ENCODE measurements at regions not wholly inside any gene's neighbourhood (a gene's known extent, or its start where the extent isn't known, plus 50 kb on each side); places are given as distances from the start of the nearest gene placed in this dataset.

DNA sequence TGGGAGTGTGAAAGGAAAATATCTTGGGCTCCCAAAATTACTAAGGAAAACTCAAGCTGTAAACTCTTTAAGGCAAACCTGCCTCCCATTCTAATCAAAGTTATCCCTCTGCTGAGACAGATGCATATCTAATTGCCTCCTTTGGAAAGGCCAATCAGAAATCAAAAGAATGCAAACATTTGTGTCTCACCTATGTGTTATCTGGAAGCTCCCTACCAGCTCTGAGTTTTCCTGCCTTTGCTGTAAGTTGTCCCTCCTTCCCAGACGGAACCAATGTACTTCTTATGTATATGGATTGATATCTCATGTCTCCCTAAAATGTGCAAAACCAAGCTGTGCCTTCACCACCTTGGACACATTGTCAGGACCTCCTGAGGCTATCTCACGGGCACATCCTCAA is 95.8 kb downstream of the AASDHPPT start:
- TF ChIP-seq, protein P1, sequence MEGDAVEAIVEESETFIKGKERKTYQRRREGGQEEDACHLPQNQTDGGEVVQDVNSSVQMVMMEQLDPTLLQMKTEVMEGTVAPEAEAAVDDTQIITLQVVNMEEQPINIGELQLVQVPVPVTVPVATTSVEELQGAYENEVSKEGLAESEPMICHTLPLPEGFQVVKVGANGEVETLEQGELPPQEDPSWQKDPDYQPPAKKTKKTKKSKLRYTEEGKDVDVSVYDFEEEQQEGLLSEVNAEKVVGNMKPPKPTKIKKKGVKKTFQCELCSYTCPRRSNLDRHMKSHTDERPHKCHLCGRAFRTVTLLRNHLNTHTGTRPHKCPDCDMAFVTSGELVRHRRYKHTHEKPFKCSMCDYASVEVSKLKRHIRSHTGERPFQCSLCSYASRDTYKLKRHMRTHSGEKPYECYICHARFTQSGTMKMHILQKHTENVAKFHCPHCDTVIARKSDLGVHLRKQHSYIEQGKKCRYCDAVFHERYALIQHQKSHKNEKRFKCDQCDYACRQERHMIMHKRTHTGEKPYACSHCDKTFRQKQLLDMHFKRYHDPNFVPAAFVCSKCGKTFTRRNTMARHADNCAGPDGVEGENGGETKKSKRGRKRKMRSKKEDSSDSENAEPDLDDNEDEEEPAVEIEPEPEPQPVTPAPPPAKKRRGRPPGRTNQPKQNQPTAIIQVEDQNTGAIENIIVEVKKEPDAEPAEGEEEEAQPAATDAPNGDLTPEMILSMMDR (IDR thresholded peaks at IDR 0.05; ENCODE audit: low read length) = no peak
- TF ChIP-seq EZH2 (IDR thresholded peaks at IDR 0.05; ENCODE audit: borderline replicate concordance, low read length) = no peak
